Heart left ventricle (tissue), 13 donors: ENCODE measurements at regions not wholly inside any gene's neighbourhood (a gene's known extent, or its start where the extent isn't known, plus 50 kb on each side); places are given as distances from the start of the nearest gene placed in this dataset.
"Not testable (repeated sequence)": the region's sequence is repeated elsewhere in the genome, so short reads cannot be mapped to it uniquely, and the experiment has no call there.

Experiments used
- POLR2A ChIP-seq, 2 donors: fragments of 450-650 bp; IDR thresholded peaks; one replicate each; pipeline ENCODE4 v1.6.1; 2017; ENCODE audit warnings: antibody characterized with exemption in 2 of 2, mild to moderate bottlenecking in 2 of 2, moderate library complexity in 2 of 2
- TF ChIP-seq, protein P1 (sequence below), 12 donors: fragments of 200-600 bp; sonication (generic) in 4 of 12; IDR thresholded peaks; one replicate each; pipeline versions ENCODE4 v1.5.0 to v1.8.0; 2018 to 2022; ENCODE audit warnings: antibody characterized with exemption in 12 of 12, mild to moderate bottlenecking in 5 of 12
- donor health status: ischemic (EF 13 %, LVEDD 7.1; RV severe dilation, severe dysfunction).
- donor health status: DM: no; HTN: yes; CAD: no.
- donor health status: DM: no; HTN: no; CAD: no.
- donor health status: ischemic (EF 25% LVEDD 6.9; RV normal size, moderate dysfunction).
- donor health status: ischemic (EF 25% LVEDD 5.7; RV mildly dilated, moderate dysfunction).
- donor health status: ischemic (EF 35%, LVEDD 5.7; RV mildly dilated, moderate dysfunction).
- donor health status: nonischemic (EF 11% LVEDD 7.7; RV severe dilation, severe dysfunction).
- donor health status: DM: yes; HTN: yes; CAD: no.
- donor health status: PGD.
- donor health status: ischemic (EF 29% LVEDD 5.4; RV normal size, mild dysfunction).
- donor health status: nonischemic (EF 23%, LVEDD 6.1; RV moderate dilation, normal function).

DNA sequence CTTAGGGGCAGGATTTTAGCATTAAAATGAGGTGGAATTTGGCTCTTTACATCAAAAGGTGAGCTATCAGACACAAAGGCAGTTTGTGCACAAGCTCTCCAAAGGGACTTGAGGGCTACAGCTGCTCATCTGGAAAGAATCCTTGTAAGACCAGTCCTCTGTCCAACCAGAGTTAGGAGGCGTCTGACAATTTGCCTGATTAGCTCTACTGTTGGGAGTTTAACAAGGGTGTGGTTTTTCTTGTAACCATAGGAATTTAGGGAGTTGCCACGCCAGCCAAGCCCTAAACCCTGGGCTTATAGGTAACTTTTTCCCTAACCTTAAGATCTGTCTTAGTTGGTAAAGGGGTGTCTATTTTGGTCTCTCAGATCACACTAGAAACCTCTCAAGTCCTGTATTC is 55.0 kb upstream of the PLGLB2 start:
- not testable (repeated sequence) for TF ChIP-seq POLR2A (IDR thresholded peaks at IDR 0.05)
- TF ChIP-seq, protein P1, sequence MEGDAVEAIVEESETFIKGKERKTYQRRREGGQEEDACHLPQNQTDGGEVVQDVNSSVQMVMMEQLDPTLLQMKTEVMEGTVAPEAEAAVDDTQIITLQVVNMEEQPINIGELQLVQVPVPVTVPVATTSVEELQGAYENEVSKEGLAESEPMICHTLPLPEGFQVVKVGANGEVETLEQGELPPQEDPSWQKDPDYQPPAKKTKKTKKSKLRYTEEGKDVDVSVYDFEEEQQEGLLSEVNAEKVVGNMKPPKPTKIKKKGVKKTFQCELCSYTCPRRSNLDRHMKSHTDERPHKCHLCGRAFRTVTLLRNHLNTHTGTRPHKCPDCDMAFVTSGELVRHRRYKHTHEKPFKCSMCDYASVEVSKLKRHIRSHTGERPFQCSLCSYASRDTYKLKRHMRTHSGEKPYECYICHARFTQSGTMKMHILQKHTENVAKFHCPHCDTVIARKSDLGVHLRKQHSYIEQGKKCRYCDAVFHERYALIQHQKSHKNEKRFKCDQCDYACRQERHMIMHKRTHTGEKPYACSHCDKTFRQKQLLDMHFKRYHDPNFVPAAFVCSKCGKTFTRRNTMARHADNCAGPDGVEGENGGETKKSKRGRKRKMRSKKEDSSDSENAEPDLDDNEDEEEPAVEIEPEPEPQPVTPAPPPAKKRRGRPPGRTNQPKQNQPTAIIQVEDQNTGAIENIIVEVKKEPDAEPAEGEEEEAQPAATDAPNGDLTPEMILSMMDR (IDR thresholded peaks at IDR 0.05): not testable (repeated sequence)
